ENCODE measurements at regions not wholly inside any gene's neighbourhood (a gene's known extent, or its start where the extent isn't known, plus 50 kb on each side); places are given as distances from the start of the nearest gene placed in this dataset.

DNA sequence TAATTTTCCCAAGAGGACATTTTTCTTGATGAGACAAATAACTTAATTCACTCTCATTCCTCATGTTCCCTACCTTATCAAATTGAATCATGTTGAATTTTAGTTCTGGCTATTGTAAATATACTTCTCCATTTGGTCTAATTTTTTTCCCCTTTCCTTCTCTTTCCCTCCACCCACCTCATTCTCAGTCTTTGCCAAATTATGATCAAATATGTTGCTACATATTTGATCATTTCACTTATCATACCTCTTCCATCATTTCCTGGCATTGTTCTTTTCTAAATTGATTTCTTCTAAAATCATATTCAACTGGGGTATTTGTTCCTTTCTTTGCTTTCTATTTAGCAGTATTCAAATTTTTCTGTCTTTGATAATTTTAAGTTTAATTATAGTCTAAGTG lies 52.3 kb downstream of the HDGFL1 start:
- Histone ChIP-seq H3K36me3 (ENCODE audit: insufficient read depth, low read length) (no peaks in the 10 kb centered on the region), H3K27ac (ENCODE audit: low read depth, low read length) (no peak overlapping the region), H3K9me3 (ENCODE audit: low read depth, low read length) (no peaks in the 10 kb centered on the region), H3K4me2 (ENCODE audit: insufficient read depth, low read length) (no peak overlapping the region), H2AFZ (ENCODE audit: low read length) (no peak overlapping the region), H3K4me3 (ENCODE audit: insufficient read depth, low read length) (no peak overlapping the region), H4K20me1 (ENCODE audit: insufficient read depth, low read length) (no peaks in the 10 kb centered on the region), H3K27me3 (ENCODE audit: insufficient read depth, low read length) (no peaks in the 10 kb centered on the region), H3K4me1 (ENCODE audit: insufficient read depth, low read length) (no peaks in the 10 kb centered on the region), H3K79me2 (ENCODE audit: insufficient read depth, low read length) (no peaks in the 10 kb centered on the region)
- no peak for DNase-seq (ENCODE audit: insufficient read length, low spot score, missing footprints)
- no peak for TF ChIP-seq CTCF (IDR thresholded peaks at IDR 0.05; ENCODE audit: extremely low read depth, low read depth, low read length)

- no peaks in the 10 kb centered on the region for H3K36me3 ChIP-seq (ENCODE audit: insufficient read depth, low read length)
- no peaks in the 10 kb centered on the region for H3K4me1 ChIP-seq (ENCODE audit: insufficient read depth, low read length)
Measured at GRCh38 chr6:22622351-22622750, 53.0 kb downstream of the HDGFL1 start.

DNA sequence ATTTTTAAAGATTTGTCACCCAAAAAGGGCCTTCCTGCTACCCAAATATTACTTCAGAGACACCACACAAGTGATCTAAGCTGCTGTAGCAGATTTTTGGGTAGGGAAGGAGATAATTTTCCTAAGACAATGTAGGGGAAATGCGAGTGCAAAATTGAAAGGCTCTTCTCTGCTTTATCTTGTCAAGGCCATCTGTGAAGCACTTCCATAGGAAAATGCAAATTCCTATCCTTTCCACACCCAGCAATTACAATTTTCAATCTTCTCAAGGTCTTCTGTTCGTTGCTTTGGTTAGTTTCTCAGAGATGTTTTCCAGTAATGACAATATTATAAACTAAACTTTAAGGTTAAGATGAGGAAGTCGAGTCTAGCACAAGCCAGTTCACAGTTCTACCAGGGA lies 53.4 kb downstream of the HDGFL1 start:
- Histone ChIP-seq H3K4me2 (ENCODE audit: insufficient read depth, low read length) (no peak overlapping the region), H3K79me2 (ENCODE audit: insufficient read depth, low read length) (no peaks in the 10 kb centered on the region), H3K36me3 (ENCODE audit: insufficient read depth, low read length) (no peaks in the 10 kb centered on the region), H3K4me3 (ENCODE audit: insufficient read depth, low read length) (no peak overlapping the region), H4K20me1 (ENCODE audit: insufficient read depth, low read length) (no peaks in the 10 kb centered on the region), H3K4me1 (ENCODE audit: insufficient read depth, low read length) (no peaks in the 10 kb centered on the region), H3K27me3 (ENCODE audit: insufficient read depth, low read length) (no peaks in the 10 kb centered on the region), H3K9me3 (ENCODE audit: low read depth, low read length) (no peaks in the 10 kb centered on the region), H2AFZ (ENCODE audit: low read length) (no peak overlapping the region), H3K27ac (ENCODE audit: low read depth, low read length) (no peak overlapping the region)
- no peak for DNase-seq (ENCODE audit: insufficient read length, low spot score, missing footprints)
- no peak for TF ChIP-seq CTCF (IDR thresholded peaks at IDR 0.05; ENCODE audit: extremely low read depth, low read depth, low read length)

More at GRCh38 chr6:22622351-22622750, 53.0 kb downstream of the HDGFL1 start:
- H3K27me3 ChIP-seq (ENCODE audit: insufficient read depth, low read length), result no peaks in the 10 kb centered on the region
- no peak overlapping the region for H3K4me3 ChIP-seq (ENCODE audit: insufficient read depth, low read length)
- no peak overlapping the region for H2AFZ ChIP-seq (ENCODE audit: low read length)
- no peaks in the 10 kb centered on the region for H3K79me2 ChIP-seq (ENCODE audit: insufficient read depth, low read length)
- no peaks in the 10 kb centered on the region for H3K9me3 ChIP-seq (ENCODE audit: low read depth, low read length)
- H4K20me1 ChIP-seq (ENCODE audit: insufficient read depth, low read length), result no peaks in the 10 kb centered on the region
- DNase-seq (ENCODE audit: insufficient read length, low spot score, missing footprints), result no peak
- H3K4me2 ChIP-seq (ENCODE audit: insufficient read depth, low read length), result no peak overlapping the region
- no peak for TF ChIP-seq CTCF (IDR thresholded peaks at IDR 0.05; ENCODE audit: extremely low read depth, low read depth, low read length)
- H3K27ac ChIP-seq (ENCODE audit: low read depth, low read length), result no peak overlapping the region

DNA sequence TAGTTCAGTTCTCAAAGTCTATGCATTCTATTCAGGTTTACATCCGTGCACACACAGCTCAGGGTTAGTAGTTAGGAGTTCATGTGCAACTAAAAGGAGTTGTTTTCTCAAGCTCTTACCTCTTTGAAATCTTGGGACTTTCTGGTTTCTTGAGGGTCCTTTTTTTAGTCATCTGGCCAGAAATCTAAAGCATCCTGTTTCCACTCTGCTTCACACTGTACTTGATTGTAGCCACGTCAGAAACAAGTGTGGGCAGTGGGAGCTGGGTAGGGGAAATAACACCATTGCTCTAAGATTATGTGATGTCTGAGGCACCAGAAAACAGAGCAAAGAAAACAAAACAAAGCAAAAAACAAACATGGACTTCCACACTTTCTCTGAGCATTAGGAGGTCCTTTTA lies 58.3 kb downstream of the HDGFL1 start:
- Histone ChIP-seq H3K27me3 (ENCODE audit: insufficient read depth, low read length) (no peaks in the 10 kb centered on the region), H3K36me3 (ENCODE audit: insufficient read depth, low read length) (no peaks in the 10 kb centered on the region), H3K4me2 (ENCODE audit: insufficient read depth, low read length) (no peak overlapping the region), H3K27ac (ENCODE audit: low read depth, low read length) (no peak overlapping the region), H3K79me2 (ENCODE audit: insufficient read depth, low read length) (no peaks in the 10 kb centered on the region), H3K4me3 (ENCODE audit: insufficient read depth, low read length) (no peak overlapping the region), H3K4me1 (ENCODE audit: insufficient read depth, low read length) (no peaks in the 10 kb centered on the region), H4K20me1 (ENCODE audit: insufficient read depth, low read length) (no peaks in the 10 kb centered on the region), H3K9me3 (ENCODE audit: low read depth, low read length) (no peaks in the 10 kb centered on the region), H2AFZ (ENCODE audit: low read length) (no peak overlapping the region)
- no peak for DNase-seq (ENCODE audit: insufficient read length, low spot score, missing footprints)
- no peak for TF ChIP-seq CTCF (IDR thresholded peaks at IDR 0.05; ENCODE audit: extremely low read depth, low read depth, low read length)

Data from osteoblast (primary cell).